ENCODE measurements at regions not wholly inside any gene's neighbourhood (a gene's known extent, or its start where the extent isn't known, plus 50 kb on each side); places are given as distances from the start of the nearest gene placed in this dataset.

- TF ChIP-seq CTCF (conservative IDR thresholded peaks at IDR 0.05; ENCODE audit: low read length) = no peak
- TF ChIP-seq EZH2phosphoT487 (IDR thresholded peaks at IDR 0.05; ENCODE audit: borderline replicate concordance) = no peak
These were observed 415.4 kb upstream of the PCDH20 start for GRCh38 chr13:61831026-61831425.

Data from Loucy (cell line).